Left ventricle myocardium inferior (tissue), 1 donor: ENCODE measurements at regions not wholly inside any gene's neighbourhood (a gene's known extent, or its start where the extent isn't known, plus 50 kb on each side); places are given as distances from the start of the nearest gene placed in this dataset.

Experiments used
- DNase-seq: peaks from one replicate; pipeline ENCODE4 v3.0.0-alpha.2; 2020
- H3K27ac ChIP-seq: fragments of 200-600 bp; replicated peaks from 2 replicates; pipeline ENCODE4 v1.8.0; 2021
- H3K27me3 ChIP-seq: fragments of 200-600 bp; 2 replicates; pipeline ENCODE4 v1.8.0; 2021; ENCODE audit warnings: low read depth
- H3K36me3 ChIP-seq: fragments of 200-600 bp; 2 replicates; pipeline ENCODE4 v1.8.0; 2021
- H3K4me1 ChIP-seq: fragments of 200-600 bp; 2 replicates; pipeline ENCODE4 v1.8.0; 2021
- H3K4me3 ChIP-seq: fragments of 200-600 bp; 2 replicates; pipeline ENCODE4 v1.8.0; 2021; ENCODE audit warnings: mild to moderate bottlenecking, moderate library complexity
- H3K9me3 ChIP-seq: fragments of 200-600 bp; replicated peaks from 2 replicates; pipeline ENCODE4 v1.8.0; 2021
- CTCF ChIP-seq: fragments of 200-600 bp; IDR thresholded peaks from 2 replicates; pipeline ENCODE4 v1.8.0; 2021; ENCODE audit warnings: antibody characterized with exemption, mild to moderate bottlenecking, borderline replicate concordance
- intact Hi-C: fragments of 100-400 bp; cut with micrococcal nuclease; formaldehyde crosslinking; loops from one replicate; pipeline ENCODE4 v1.11.0; 2022
- donor health status: DM: no; HTN: yes; CAD: no; lungs with severe emphysema.

GRCh38 chrX:66914080-66914479 is 275.2 kb upstream of the EDA2R start:
- Histone ChIP-seq H3K4me3 (no peak overlapping the region), H3K9me3 (no peaks in the 10 kb centered on the region), H3K27ac (no peak overlapping the region), H3K4me1 (no peaks in the 10 kb centered on the region), H3K27me3 (no peaks in the 10 kb centered on the region), H3K36me3 (no peaks in the 10 kb centered on the region)
- TF ChIP-seq CTCF = no peak
- intact Hi-C loops = no loop called here
- no peak for DNase-seq

GRCh38 chrX:66912417-66912816 is 273.5 kb upstream of the EDA2R start:
- H3K9me3 ChIP-seq = no peaks in the 10 kb centered on the region
- H3K27me3 ChIP-seq = no peaks in the 10 kb centered on the region
- H3K36me3 ChIP-seq = no peaks in the 10 kb centered on the region
- DNase-seq = no peak
- TF ChIP-seq CTCF = no peak
- H3K4me3 ChIP-seq = no peak overlapping the region
- no peaks in the 10 kb centered on the region for H3K4me1 ChIP-seq
- intact Hi-C loops = no loop called here
- no peak overlapping the region for H3K27ac ChIP-seq

GRCh38 chrX:66902081-66902480 is 263.2 kb upstream of the EDA2R start:
- Histone ChIP-seq H3K36me3 (no peaks in the 10 kb centered on the region), H3K27ac (no peak overlapping the region), H3K4me3 (no peak overlapping the region), H3K9me3 (no peaks in the 10 kb centered on the region), H3K27me3 (no peaks in the 10 kb centered on the region), H3K4me1 (no peaks in the 10 kb centered on the region)
- intact Hi-C loops = no loop called here
- TF ChIP-seq CTCF = no peak
- no peak for DNase-seq

GRCh38 chrX:66900886-66901285 is 262.0 kb upstream of the EDA2R start:
- H3K9me3 ChIP-seq = no peaks in the 10 kb centered on the region
- no peak overlapping the region for H3K4me3 ChIP-seq
- H3K27ac ChIP-seq = no peak overlapping the region
- H3K4me1 ChIP-seq = no peaks in the 10 kb centered on the region
- no peaks in the 10 kb centered on the region for H3K36me3 ChIP-seq
- no peak for DNase-seq
- no peak for TF ChIP-seq CTCF
- intact Hi-C loops = no loop called here
- no peaks in the 10 kb centered on the region for H3K27me3 ChIP-seq

GRCh38 chrX:66892004-66892403 is 253.1 kb upstream of the EDA2R start:
- intact Hi-C loops = no loop called here
- H3K36me3 ChIP-seq = no peaks in the 10 kb centered on the region

More at GRCh38 chrX:66892004-66892403, 253.1 kb upstream of the EDA2R start:
- DNase-seq = no peak
- H3K4me3 ChIP-seq = no peak overlapping the region
- no peak overlapping the region for H3K27ac ChIP-seq
- H3K9me3 ChIP-seq = no peaks in the 10 kb centered on the region
- no peak for TF ChIP-seq CTCF
- H3K4me1 ChIP-seq = no peaks in the 10 kb centered on the region
- H3K27me3 ChIP-seq = no peaks in the 10 kb centered on the region
